ENCODE measurements at regions not wholly inside any gene's neighbourhood (a gene's known extent, or its start where the extent isn't known, plus 50 kb on each side); places are given as distances from the start of the nearest gene placed in this dataset.

GRCh38 chr4:154078504-154079350, 289.8 kb upstream of the SFRP2 start:
- no peak overlapping the region for H3K4me3 ChIP-seq (ENCODE audit: low read length)
- no peaks in the 10 kb centered on the region for H3K4me1 ChIP-seq (ENCODE audit: insufficient read depth, low read length)

GRCh38 chr4:154076921-154077320, 288.0 kb upstream of the SFRP2 start:
- Histone ChIP-seq H3K36me3 (ENCODE audit: insufficient read depth, low read length) (no peaks in the 10 kb centered on the region), H3K9me3 (ENCODE audit: low read length) (no peaks in the 10 kb centered on the region), H2AFZ (ENCODE audit: low read depth, low read length) (no peak overlapping the region), H3K27me3 (ENCODE audit: insufficient read depth, low read length) (no peaks in the 10 kb centered on the region), H3K4me1 (ENCODE audit: insufficient read depth, low read length) (no peaks in the 10 kb centered on the region), H3K4me3 (ENCODE audit: low read length) (no peak overlapping the region)

More at GRCh38 chr4:154078504-154079350, 289.8 kb upstream of the SFRP2 start:
- Histone ChIP-seq H3K27me3 (ENCODE audit: insufficient read depth, low read length) (no peaks in the 10 kb centered on the region), H3K36me3 (ENCODE audit: insufficient read depth, low read length) (no peaks in the 10 kb centered on the region), H2AFZ (ENCODE audit: low read depth, low read length) (no peak overlapping the region), H3K9me3 (ENCODE audit: low read length) (no peaks in the 10 kb centered on the region)

GRCh38 chr4:154073107-154073822, 284.4 kb upstream of the SFRP2 start:
- Histone ChIP-seq H3K27me3 (ENCODE audit: insufficient read depth, low read length) (no peaks in the 10 kb centered on the region), H2AFZ (ENCODE audit: low read depth, low read length) (no peak overlapping the region), H3K4me3 (ENCODE audit: low read length) (no peak overlapping the region), H3K36me3 (ENCODE audit: insufficient read depth, low read length) (no peaks in the 10 kb centered on the region), H3K9me3 (ENCODE audit: low read length) (no peaks in the 10 kb centered on the region), H3K4me1 (ENCODE audit: insufficient read depth, low read length) (no peaks in the 10 kb centered on the region)

- peaks cover 3% of the 10 kb centered on the region for H3K9me3 ChIP-seq (ENCODE audit: low read length)
- no peaks in the 10 kb centered on the region for H3K4me1 ChIP-seq (ENCODE audit: insufficient read depth, low read length)
- no peaks in the 10 kb centered on the region for H3K36me3 ChIP-seq (ENCODE audit: insufficient read depth, low read length)
- no peaks in the 10 kb centered on the region for H3K27me3 ChIP-seq (ENCODE audit: insufficient read depth, low read length)
- no peak overlapping the region for H2AFZ ChIP-seq (ENCODE audit: low read depth, low read length)
- no peak overlapping the region for H3K4me3 ChIP-seq (ENCODE audit: low read length)
These were observed 278.9 kb upstream of the SFRP2 start for GRCh38 chr4:154067786-154068185.

- Histone ChIP-seq H3K4me3 (ENCODE audit: low read length) (no peak overlapping the region), H3K27me3 (ENCODE audit: insufficient read depth, low read length) (no peaks in the 10 kb centered on the region), H3K9me3 (ENCODE audit: low read length) (peaks cover 3% of the 10 kb centered on the region), H3K36me3 (ENCODE audit: insufficient read depth, low read length) (no peaks in the 10 kb centered on the region), H3K4me1 (ENCODE audit: insufficient read depth, low read length) (no peaks in the 10 kb centered on the region), H2AFZ (ENCODE audit: low read depth, low read length) (no peak overlapping the region)
These were observed 276.5 kb upstream of the SFRP2 start for GRCh38 chr4:154065368-154065767.

GRCh38 chr4:154064244-154064643, 275.4 kb upstream of the SFRP2 start:
- Histone ChIP-seq H3K36me3 (ENCODE audit: insufficient read depth, low read length) (no peaks in the 10 kb centered on the region), H3K4me1 (ENCODE audit: insufficient read depth, low read length) (no peaks in the 10 kb centered on the region), H3K27me3 (ENCODE audit: insufficient read depth, low read length) (no peaks in the 10 kb centered on the region), H3K4me3 (ENCODE audit: low read length) (no peak overlapping the region), H3K9me3 (ENCODE audit: low read length) (peaks cover 3% of the 10 kb centered on the region), H2AFZ (ENCODE audit: low read depth, low read length) (no peak overlapping the region)

- H2AFZ ChIP-seq (ENCODE audit: low read depth, low read length) = no peak overlapping the region
These were observed 260.7 kb upstream of the SFRP2 start for GRCh38 chr4:154049457-154050181.

GRCh38 chr4:154047733-154048132, 258.9 kb upstream of the SFRP2 start:
- Histone ChIP-seq H3K4me3 (ENCODE audit: low read length) (no peak overlapping the region), H3K36me3 (ENCODE audit: insufficient read depth, low read length) (no peaks in the 10 kb centered on the region), H3K4me1 (ENCODE audit: insufficient read depth, low read length) (no peaks in the 10 kb centered on the region), H2AFZ (ENCODE audit: low read depth, low read length) (no peak overlapping the region), H3K27me3 (ENCODE audit: insufficient read depth, low read length) (no peaks in the 10 kb centered on the region), H3K9me3 (ENCODE audit: low read length) (no peaks in the 10 kb centered on the region)

More at GRCh38 chr4:154049457-154050181, 260.7 kb upstream of the SFRP2 start:
- Histone ChIP-seq H3K4me3 (ENCODE audit: low read length) (no peak overlapping the region), H3K36me3 (ENCODE audit: insufficient read depth, low read length) (no peaks in the 10 kb centered on the region), H3K4me1 (ENCODE audit: insufficient read depth, low read length) (no peaks in the 10 kb centered on the region), H3K9me3 (ENCODE audit: low read length) (no peaks in the 10 kb centered on the region), H3K27me3 (ENCODE audit: insufficient read depth, low read length) (no peaks in the 10 kb centered on the region)

- no peaks in the 10 kb centered on the region for H3K9me3 ChIP-seq (ENCODE audit: low read length)
- H2AFZ ChIP-seq (ENCODE audit: low read depth, low read length) = no peak overlapping the region
- H3K4me3 ChIP-seq (ENCODE audit: low read length) = no peak overlapping the region
- no peaks in the 10 kb centered on the region for H3K36me3 ChIP-seq (ENCODE audit: insufficient read depth, low read length)
- no peaks in the 10 kb centered on the region for H3K4me1 ChIP-seq (ENCODE audit: insufficient read depth, low read length)
- H3K27me3 ChIP-seq (ENCODE audit: insufficient read depth, low read length) = no peaks in the 10 kb centered on the region
These were observed 256.0 kb upstream of the SFRP2 start for GRCh38 chr4:154044742-154045485.

- no peak overlapping the region for H3K4me3 ChIP-seq (ENCODE audit: low read length)
- H3K27me3 ChIP-seq (ENCODE audit: insufficient read depth, low read length) = no peaks in the 10 kb centered on the region
- H3K4me1 ChIP-seq (ENCODE audit: insufficient read depth, low read length) = no peaks in the 10 kb centered on the region
- H3K36me3 ChIP-seq (ENCODE audit: insufficient read depth, low read length) = no peaks in the 10 kb centered on the region
- no peak overlapping the region for H2AFZ ChIP-seq (ENCODE audit: low read depth, low read length)
- H3K9me3 ChIP-seq (ENCODE audit: low read length) = no peaks in the 10 kb centered on the region
These were observed 255.2 kb upstream of the SFRP2 start for GRCh38 chr4:154044108-154044531.

- Histone ChIP-seq H3K27me3 (ENCODE audit: insufficient read depth, low read length) (no peaks in the 10 kb centered on the region), H2AFZ (ENCODE audit: low read depth, low read length) (no peak overlapping the region), H3K36me3 (ENCODE audit: insufficient read depth, low read length) (no peaks in the 10 kb centered on the region), H3K9me3 (ENCODE audit: low read length) (no peaks in the 10 kb centered on the region), H3K4me1 (ENCODE audit: insufficient read depth, low read length) (no peaks in the 10 kb centered on the region), H3K4me3 (ENCODE audit: low read length) (no peak overlapping the region)
These were observed 252.8 kb upstream of the SFRP2 start for GRCh38 chr4:154041640-154042039.

GRCh38 chr4:154039435-154040343, 250.8 kb upstream of the SFRP2 start:
- Histone ChIP-seq H3K4me1 (ENCODE audit: insufficient read depth, low read length) (no peaks in the 10 kb centered on the region), H3K27me3 (ENCODE audit: insufficient read depth, low read length) (no peaks in the 10 kb centered on the region), H3K36me3 (ENCODE audit: insufficient read depth, low read length) (no peaks in the 10 kb centered on the region), H3K4me3 (ENCODE audit: low read length) (no peak overlapping the region), H3K9me3 (ENCODE audit: low read length) (no peaks in the 10 kb centered on the region), H2AFZ (ENCODE audit: low read depth, low read length) (no peak overlapping the region)
